ENCODE measurements at regions not wholly inside any gene's neighbourhood (a gene's known extent, or its start where the extent isn't known, plus 50 kb on each side); places are given as distances from the start of the nearest gene placed in this dataset.
"Not testable (repeated sequence)": the region's sequence is repeated elsewhere in the genome, so short reads cannot be mapped to it uniquely, and the experiment has no call there.

DNA sequence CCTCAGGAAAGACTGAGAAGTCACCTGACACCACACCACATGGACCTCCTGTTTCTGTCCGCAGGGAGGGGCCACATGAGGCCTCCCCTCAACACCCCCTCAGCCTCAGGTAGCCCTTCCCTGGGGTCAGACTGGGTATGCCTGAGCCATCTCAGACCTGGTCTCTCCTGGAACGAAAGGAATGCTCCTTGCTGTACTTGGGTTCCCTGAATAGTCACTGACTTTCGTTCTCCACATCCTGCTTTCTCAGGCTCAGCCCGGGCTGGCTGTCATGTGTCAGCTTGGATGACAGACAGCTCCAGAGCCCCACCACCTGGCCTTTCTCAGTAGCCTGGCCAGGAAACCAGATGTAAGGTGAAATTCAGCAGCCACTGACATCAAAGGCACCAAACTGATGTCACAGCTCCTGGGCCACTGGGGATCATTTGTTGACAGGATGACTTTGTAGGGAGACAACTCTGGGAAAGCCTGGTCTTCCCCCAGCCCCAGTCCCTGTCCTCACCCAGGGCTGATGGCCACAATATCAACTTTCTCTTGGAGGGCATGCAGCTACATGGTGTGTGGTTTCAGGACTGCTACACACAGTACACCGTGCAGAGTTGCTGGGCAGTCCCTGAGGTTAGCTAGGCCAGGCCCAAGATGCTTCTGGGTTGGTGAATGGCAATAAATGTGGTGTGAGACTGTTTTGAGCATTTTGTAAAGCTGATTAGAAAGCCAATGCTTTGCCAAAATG, 141.4 kb upstream of the MRPS22 start:
- DNase-seq, result peak; percentile 95

DNA sequence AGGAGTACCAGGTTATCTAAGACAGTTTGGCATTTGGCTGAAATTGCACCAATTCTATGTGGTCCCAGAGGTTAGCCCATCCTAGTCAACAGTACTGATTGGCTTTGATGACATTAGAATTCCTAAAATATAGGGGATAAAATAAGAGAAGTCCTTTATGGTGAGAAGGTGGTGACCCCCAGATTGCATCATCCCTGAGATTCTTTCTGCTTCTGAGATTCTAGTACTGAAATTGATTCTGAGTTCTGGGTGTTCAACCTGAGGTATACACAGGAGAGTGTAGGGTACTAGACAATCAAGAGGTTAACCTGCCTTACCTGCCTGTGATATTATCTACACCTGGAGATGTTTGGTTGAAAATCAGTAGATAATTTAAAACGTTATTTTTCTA, 140.9 kb upstream of the MRPS22 start:
- DNase-seq, result no peak

DNA sequence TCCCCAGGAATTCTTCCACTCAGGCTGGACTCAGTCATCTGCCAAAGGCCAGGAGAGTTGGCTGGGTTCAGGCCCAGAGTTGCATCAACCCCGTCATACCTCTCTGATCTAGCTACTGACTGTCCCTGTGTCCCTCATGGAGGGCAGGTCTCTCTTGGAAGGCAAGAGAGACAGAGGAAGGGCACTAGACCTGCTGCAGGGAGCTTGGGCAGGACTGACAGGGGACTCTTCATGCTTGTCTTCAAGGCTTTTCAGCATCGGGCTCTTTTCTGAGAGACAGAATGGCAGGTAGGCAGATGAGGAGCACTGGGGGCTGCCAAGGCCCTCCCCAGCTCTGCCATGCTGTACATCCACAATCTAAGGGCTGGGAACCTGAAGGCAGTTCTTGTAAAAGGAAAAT, 140.1 kb upstream of the MRPS22 start:
- DNase-seq, result no peak

DNA sequence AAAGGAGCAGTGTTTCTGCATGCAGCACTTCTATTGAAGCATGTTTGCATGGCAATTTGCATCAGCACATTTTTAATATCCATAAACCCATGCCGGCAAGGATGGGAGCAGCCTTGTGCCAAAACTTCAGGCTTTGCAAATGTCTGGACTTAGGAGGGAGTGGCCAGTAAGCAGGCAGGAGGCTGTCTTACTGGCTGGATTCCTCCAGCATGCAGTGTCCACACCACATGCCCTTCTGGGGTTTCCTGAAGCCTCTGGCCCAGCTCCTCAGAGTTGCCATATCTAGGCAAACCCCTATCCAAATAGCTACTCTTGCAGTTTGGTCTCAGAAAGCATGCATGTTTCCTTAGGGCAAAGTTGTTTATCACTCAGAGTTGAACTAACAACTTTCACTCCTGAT, 139.1 kb upstream of the MRPS22 start:
- DNase-seq, result no peak

DNA sequence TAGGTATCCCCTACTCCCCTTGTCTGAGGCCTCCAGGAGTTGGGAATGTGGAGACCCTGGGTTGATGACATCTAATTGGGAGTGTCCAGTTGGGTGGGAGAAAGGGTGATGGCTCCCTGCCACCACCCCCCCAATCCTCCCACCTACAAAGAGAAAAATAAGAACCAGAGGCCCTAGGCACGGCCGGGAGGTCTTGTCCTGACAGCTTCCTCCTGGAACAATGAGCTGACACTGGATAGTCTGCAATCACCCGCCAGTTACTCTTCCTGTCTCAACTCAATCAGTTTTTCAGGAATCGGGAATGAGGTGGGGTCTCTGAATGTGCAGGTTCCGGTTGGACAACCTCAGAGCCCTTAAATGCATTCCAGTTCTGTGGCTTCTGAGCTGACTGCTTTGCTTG, 129.9 kb upstream of the MRPS22 start:
- DNase-seq, result peak; percentile 35

DNA sequence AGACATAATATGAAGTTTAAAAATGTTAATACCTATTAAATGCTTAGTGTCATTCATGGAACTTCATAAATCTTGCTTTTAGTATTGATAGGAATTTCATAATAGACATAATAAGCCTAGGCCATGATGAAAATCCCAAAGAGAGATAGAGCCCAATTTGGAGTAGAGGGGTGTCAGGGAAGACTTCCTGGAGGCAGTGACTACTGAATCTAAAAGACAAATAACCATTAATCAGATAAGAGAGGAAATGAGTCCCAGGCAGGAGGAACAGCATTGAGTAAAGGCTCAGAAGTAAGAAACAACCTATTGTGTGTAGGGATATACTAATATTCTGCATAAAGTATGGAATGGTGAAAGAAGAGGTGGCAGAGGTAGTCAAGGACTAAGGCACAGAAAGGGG, 126.9 kb upstream of the MRPS22 start:
- DNase-seq, result no peak

DNA sequence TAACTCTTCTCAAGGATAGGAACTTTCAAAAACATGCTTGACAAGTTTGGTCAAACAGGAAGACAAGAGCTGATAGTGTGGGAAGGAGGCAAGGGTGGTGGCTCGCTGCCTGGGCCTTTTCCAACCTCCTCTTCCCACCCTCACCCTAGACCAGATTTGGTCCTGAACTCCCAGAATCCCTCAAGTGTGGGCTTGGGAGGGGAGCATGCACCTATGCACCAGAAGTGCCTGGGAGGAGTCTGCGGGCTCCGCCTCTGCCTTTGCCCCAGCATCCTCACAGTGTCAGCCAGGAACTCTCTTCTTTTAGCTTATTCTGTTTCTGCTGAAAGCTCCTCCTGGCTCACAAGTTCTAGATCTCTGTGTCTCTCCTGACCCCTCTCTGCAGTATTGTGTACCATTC, 126.2 kb upstream of the MRPS22 start:
- DNase-seq, result peak; percentile 42

DNA sequence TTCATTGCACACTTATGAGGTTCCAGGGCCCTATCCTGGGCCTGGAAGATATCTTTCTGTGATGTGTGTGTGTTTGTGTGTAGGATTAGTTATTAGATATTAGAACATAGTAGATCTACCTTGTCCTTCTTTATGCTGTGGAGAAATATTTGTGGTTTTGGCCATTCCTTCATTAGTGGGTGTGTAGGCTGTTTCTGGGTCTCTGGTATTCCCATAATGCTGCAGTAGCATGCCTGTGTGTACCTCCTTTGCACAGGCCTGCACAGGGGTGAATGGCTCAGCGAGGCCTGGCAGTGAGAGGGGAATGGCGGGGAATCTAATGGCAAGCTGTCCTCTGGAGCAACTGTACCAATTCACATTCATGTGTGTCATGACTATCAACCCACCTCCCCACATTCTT, 125.8 kb upstream of the MRPS22 start:
- peak; percentile 11 for DNase-seq

DNA sequence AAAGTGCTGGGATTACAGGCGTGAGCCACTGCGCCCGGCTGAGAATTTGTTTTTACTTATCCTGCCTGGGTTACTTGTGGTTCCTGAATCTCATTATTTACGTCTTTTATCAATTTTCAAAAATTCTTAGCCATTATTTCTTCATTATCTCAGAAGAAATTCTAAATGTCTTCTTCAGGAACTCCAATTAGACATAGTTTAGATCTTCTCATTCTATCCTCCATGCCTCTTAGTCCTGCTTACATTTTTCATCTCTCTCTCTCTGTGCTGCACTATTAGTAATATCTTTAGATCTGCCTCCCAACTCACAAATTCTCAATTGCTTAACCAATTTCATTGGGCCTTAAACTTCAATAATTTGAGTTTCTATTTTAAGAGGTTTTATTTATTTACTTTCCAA, 124.4 kb upstream of the MRPS22 start:
- DNase-seq, result no peak

DNA sequence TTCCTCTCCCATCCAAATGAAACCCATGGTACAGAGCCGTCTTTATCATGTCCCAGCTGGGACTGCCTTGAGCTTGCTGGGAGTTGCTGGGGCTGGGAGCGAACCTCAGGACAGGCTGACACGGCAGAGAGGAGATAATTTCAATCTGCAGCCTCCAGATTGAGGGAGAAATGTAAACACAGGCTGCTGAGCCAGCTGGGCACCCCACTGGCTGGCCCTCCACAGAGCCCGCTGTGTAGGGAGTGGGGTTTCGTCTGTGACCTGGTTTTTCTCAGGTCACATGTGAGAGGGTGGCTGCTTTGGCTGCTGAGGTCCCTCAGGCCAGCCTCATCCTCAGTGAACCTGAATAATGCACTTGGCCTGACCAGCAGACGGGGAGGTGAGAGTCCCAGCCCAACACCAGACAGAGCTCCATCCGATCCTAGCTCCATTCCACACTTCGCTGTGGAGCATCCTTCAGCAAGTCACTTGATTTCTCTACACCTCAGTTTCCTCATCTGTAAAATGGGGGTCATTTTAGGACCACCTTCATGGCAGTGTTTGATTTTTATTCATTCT, 121.6 kb upstream of the MRPS22 start:
- DNase-seq, result peak; percentile 36

DNA sequence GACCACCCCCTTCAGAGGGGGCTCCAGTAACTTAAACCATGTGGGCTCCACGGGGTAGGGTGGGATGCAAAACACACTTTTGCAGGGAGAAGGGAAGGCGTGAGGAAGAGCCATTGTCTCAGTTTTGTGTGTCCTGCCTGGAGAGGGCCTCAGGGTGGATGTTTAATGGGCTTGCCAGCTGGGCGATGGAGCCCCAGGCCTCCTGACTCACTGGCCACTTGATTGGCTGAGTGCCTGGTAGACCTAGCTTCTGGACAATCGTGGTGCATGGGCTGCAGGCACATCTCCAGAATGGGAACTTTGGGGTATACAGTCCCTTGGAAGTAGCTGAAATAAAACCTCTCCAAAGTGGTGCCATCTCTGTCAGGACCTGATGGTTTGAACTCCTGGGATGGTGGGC, 118.3 kb upstream of the MRPS22 start:
- DNase-seq, result peak; percentile 41

DNA sequence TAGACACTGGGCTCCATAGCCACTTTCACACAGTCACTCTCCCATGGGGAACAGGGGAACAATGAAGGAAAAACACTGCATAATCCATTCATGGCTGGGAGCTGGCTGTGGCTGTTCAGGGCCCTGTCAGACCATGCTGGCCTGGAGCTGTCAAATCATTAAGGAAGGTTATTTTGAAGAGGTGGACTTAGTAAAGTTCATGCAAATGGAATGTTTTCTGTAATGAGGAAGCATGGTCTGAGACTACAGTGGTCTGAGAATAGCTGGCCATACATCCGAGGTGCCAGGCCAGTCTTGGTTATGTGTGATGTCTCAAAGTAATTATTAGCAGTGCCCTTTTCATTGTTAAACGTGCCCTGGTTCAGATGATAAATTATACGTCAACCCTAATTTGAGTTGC, 117.1 kb upstream of the MRPS22 start:
- DNase-seq, result no peak

DNA sequence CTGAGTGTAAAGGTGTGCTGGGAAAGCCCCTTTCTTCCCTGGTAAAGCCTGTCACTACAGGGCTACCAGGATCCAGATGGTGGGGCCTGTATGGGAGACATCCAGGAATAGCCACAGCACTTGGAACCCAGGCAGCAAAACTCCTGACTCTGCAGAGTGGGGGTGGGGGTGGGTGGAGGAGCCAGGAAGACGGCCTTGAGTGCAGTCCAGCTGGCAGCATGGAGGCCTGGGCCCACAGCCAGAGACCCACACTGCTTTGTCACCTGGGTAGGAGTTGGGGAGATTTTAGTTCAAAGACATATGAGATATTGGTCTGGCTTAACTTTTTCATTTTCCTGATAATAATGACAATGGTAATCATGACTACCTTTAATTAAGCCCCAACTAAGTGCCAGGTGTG, 116.7 kb upstream of the MRPS22 start:
- no peak for DNase-seq

DNA sequence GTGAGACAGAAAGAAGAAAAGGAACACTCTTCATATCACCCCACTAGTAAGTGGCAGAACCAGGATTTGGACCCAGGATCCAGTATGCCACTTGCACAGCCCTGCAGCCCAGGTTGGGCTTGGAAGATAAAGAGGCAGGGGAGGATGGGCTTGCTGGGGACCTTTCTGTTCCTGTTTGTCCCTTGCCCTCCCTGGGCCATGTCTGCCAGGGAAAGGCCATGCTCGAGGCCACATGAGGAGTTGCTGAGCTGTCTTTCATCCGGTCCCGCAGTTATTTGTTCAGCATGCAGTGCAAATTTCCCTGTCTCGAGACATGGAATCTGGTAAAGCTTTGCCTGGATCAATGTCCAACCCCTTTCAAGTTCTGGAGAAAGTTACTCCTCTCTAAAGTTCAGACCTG, 116.0 kb upstream of the MRPS22 start:
- no peak for DNase-seq

DNA sequence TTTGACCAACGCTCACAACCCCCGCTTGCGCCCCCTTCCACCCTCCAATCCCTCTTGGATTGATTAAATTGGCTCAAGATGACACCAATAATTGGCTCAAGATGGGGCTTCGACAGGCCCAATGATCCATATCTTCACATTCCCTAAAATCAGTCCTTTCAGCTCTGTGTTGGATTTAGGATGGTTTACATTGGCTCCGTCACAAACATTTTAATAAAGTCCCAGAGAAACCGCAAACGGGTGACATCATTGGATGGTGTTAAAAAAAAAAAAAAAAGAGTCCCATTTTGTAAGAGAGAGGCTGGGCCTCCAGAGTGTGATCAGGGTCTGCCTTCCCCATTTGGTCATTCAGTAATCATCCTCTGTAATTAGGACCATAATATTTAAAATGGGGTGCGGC, 113.4 kb upstream of the MRPS22 start:
- DNase-seq, result no peak

DNA sequence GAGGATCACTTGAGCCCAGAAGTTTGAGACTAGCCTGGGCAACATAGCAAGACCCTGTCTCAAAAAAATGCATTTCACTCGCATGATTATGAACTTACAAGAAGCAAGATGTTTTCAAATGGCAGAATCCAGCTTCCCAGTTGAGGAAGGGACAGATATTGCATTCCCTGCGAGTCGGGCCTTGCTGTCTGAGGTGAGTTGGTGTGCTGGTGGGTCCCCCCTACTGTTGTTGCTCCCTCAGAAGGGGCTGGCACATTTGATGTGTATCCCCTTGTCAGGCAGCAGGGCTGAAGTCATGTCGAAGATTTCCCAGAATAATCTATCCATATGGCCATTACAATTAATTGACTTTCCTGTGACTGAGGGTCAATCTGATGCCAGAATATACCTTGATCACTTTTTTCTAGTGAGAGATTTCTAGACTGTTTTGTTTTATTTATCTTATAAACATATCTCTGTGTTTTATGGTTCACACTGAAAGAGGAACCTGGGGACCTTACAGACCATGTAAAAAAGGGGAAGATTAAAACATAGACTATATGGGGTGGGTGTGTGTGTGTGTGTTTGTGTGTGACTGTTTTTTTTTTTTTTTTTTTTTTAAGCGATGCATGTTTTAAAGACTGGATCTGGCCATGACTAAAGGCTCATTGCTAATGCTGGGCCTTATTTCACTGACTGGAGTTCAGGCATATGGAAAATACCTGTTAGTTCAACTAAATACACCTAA, 112.1 kb upstream of the MRPS22 start:
- DNase-seq, result no peak

DNA sequence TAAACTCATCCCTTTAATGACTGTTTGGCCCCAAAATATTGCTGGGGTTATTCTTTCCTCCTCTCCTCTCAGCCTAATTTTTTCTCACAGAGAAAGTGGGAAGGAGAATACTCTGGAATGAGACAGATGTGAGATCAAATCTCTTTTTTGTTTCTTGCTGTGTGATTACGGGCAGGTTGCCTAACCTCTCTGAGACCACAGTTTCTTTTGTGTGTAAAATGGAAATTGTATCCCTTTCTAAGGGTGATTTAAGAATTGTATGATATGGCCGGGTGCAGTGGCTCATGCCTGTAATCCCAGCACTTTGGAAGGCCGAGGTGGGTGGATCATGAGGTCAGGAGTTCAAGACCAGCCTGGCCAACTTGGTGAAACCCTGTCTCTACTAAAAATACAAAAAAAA, 111.5 kb upstream of the MRPS22 start:
- DNase-seq, result not testable (repeated sequence)

DNA sequence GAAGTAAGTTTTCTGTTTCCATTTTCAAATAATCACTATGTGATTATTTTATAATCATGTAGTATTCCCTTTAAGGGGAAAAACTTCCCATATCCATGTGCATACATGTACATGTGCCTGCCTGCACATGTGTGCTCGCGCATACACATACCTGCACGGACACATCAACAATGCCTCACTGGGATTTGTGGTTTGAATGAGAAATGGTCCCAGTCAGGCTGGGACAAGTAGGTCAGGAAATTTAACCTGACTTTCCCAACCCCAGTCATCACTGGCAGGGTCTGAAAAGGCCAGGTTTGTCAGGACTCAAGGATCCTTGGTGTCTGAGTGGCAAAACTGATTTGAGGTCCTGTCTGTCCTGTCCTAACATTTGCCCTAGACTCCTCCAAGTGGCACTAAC, 109.3 kb upstream of the MRPS22 start:
- DNase-seq, result no peak

DNA sequence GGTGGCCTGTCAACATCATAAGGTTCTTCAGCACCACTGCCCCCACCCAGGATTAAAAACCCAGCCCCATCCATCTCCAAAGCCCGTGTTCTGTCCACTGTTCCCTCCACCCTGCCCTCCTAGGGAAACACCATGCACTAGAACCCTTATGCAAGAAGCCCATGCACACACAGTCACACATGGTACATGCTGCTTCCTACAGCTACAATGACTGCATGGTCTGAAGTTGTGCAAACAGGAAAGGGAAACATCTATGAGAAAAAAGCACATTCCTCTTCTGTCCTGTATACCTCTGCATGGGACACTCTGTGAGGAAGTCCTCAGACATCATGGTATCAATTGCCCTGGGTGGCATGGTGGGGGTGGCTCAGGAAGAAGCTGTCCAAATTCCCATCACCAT, 108.6 kb upstream of the MRPS22 start:
- no peak for DNase-seq

DNA sequence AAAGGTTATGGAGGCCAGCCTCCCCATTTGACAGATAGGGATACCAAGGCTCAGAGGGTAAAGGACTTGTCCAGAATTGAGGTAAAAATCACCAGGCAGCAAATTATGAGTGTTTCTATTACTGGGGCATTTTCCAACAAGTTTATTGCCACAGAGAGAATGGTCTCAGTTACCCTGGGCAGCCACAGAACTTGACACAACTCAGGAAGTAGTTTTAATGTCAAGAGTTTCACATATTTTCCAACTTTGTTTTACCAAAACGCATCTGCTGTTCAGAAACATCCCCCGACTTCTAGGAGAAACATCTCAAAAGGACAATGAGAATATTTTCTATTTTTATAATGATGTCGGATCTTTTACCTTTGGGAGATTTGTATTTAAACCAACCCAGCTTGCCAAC, 107.5 kb upstream of the MRPS22 start:
- DNase-seq, result no peak

DNA sequence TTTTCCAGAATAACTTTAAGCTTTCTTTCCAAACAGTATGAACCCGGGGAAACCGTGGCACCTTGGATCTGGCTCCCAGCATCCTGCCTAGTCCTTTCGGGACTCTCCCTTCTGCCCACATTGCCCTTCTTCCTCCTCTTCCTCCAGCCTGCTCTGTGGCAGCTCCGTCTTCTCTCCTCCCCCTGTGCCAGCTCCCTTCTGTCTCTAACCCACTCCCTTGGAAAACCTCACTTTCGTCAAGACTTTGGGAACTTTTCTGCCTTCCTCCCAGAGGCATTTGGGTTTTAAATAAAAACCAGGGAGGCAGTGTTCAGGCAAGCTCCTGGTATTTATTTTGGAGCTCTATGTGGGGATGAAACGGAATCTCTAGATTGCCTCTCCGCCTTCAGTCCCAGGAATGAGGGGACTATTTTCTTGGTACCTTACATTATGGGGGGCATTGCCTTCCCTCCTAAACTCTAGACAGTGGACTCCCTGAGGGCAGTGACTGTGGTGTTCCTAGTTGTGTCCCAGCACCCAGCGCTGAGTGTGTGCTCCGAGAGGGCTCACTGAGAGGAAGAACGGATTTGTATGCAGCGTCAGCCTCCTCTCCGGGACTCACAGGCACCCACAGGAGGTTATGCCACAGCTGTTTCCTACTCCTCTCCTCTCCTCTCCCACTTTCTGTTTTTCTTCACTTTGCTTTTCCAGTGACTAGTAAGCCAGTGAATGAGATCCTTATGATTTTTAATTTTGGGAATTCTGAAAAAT, 105.4 kb upstream of the MRPS22 start:
- DNase-seq, result no peak

DNA sequence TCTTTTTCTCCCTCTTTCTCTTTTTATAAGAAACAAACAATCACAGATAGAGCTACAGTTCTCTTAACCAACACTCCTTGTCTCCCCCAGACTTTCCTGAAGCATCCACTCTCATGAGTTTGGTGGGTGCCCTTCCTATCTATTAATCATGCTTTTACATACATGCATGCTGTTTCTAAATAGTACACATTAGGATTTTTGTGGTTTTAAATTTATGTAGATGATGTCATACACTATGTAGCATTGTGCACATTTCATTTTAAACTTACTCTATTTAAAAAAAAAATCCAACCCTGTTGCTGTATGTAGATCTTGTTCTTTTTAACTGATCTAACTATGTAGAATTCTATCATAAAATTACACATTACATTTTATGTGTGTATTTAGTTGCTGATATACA, 104.3 kb upstream of the MRPS22 start:
- no peak for DNase-seq

DNA sequence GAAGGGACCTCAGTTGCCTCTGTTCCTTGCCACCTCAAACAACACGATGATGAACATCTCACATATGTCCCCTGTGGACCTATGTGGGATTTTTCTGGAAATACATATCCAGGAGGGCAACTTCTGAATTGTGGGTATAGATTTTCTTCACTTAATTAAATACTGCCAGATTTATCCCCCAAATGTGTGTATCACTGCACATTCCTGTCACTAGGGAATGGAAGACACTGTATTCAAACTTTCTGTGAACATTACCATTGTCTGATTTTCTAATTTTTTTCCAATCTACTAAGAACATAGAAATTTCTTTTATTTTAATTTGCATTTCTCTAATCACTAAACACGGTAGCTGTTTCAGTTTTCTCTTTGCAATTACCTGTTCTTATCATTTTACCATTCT, 102.0 kb upstream of the MRPS22 start:
- no peak for DNase-seq

DNA sequence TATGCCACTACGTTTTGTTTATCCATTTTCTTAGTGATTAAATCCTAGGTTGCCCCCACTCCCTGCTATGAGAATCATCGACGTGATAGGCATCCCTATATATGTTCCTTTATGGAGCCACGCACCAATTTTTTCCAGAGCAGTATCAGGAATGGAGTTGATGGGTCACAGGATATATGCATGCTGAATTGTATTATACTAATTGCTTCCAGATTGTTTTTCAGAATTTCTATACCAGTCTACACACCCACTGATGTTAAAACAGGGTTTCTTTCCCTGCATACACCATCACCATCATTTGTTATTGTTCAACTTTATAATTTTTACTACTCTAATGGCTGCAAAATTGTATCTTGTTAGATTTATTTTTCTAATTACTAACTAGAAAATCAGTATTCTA, 100.1 kb upstream of the MRPS22 start:
- no peak for DNase-seq

Measured in islet precursor cell (in vitro differentiated cells).